Fibroblast of skin of back (primary cell): ENCODE measurements at regions not wholly inside any gene's neighbourhood (a gene's known extent, or its start where the extent isn't known, plus 50 kb on each side); places are given as distances from the start of the nearest gene placed in this dataset.
"Not testable (repeated sequence)": the region's sequence is repeated elsewhere in the genome, so short reads cannot be mapped to it uniquely, and the experiment has no call there.

Source experiments
- DNase-seq: peaks from one replicate; pipeline ENCODE4 v3.0.0-alpha.2; 2013

DNA sequence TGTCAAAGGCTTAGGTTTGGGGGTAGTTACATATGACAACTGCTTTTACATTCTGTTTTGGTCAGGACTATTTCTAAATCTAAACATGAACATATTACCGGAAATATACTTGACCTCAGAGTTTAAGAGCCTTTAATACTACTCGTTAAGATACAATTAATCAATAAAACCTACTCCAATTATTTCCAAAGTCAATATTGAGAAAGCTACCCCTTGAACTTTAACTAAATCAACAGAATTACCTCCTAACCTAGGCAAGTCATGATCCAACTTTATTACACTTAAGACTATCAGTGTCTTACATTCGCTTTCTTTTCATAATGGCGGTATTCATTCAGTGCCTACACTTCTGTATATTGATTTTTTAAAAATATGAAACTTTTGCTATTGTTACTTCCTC, 107.7 kb downstream of the RAP2B start:
- no peak for DNase-seq

DNA sequence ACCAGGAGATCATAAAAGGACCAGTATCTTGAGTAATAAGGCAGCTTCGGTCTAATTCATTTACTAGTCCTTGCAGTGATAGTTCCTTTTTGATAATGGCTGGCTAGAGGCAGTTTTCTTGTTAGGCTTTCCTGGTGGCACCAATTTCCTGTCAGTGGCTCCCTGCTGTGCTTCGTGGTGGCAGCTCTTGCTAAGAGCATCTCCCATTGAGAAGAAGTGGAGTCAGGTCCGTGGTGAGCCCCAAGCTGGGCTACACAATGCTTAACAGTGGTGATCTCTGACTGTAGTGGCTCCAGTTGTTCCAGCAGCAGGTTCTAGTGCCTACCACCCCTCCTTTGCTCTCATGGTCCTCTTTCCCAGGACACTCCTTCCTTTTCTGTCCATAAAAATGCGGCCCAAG, 111.2 kb downstream of the RAP2B start:
- DNase-seq = peak; percentile 18

DNA sequence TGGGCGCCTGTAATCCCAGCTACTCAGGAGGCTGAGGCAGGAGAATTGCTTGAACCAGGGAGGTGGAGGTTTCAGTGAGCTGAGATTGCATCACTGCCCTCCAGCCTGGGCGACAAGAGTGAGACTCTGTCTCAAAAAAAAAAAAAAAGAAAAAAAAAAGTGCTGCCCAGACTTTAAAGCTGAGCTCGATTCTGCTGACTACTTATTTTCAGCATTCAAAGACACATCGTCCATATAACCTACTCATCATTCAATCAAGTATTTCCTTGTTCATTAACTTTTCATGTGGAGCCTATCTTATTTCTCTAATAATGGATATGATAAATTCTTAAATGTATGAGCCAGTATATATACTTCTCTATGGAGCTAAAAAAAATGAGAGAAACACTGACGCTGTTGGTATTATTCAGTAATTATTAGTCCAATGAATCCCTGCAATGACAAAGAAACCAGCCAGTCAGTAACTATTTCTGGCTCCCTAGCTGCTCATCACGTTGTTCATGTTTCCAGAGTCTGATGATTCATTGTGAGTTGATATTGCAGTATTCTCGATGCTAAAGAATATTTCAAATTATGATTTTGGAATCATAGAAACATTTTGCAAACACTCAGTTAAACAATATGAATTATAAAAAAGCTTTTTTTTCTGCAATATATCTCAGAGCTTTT, 111.9 kb downstream of the RAP2B start:
- peak; percentile 78 for DNase-seq

DNA sequence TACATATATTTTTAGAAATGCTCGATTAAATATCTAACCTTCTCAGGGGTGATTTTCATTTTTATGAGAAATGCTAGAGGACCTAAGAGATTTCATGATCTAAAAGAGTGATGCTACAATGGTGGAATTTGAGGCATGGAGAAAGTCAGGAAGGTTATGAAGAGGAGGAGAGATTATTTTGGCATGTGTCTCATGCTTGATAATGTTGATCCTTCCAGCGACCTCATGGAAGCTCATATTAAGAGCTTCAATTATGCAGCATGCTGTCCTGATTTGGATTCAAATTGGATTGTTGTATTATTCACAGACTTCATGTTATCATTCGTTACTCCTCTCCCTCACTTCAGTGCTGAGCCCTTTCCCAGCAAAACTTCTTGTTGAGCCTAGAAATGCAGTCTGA, 112.5 kb downstream of the RAP2B start:
- peak; percentile 51 for DNase-seq

DNA sequence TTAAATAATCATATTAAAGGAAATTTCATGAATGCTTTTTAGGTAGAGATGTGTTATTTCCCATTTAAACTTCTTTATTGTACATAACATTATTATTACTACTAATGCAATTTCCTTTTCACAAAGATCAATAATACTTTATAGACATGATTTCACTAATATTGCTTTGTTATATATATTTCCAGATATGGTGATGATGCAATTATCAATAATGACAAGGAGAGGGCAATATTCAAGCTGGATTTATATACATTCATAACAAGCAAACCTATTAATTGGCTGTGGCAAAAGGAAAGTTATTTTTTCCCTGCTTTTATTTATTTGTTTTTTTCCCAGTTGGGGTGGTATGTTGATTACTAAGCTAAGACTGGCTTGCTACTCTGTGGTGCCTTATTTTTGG, 113.5 kb downstream of the RAP2B start:
- no peak for DNase-seq

DNA sequence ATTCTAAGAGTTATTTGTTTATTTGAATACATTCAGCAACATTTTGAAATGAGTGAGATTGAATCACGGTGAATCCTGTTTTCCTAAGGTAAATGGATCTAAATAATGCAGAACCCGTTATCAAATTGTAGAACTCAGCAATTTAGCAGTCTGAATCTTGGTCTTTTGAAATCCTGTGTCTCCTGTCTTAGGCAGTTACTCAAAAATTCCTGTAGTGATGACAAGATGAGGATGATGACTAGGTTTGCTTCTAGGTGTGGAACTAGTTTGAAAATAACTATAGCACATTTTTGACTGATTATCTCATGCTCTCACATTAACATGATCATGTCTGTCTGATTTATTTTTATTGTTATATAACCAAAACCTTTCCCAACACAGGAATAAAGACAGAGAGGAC, 115.0 kb downstream of the RAP2B start:
- peak; percentile 52 for DNase-seq

DNA sequence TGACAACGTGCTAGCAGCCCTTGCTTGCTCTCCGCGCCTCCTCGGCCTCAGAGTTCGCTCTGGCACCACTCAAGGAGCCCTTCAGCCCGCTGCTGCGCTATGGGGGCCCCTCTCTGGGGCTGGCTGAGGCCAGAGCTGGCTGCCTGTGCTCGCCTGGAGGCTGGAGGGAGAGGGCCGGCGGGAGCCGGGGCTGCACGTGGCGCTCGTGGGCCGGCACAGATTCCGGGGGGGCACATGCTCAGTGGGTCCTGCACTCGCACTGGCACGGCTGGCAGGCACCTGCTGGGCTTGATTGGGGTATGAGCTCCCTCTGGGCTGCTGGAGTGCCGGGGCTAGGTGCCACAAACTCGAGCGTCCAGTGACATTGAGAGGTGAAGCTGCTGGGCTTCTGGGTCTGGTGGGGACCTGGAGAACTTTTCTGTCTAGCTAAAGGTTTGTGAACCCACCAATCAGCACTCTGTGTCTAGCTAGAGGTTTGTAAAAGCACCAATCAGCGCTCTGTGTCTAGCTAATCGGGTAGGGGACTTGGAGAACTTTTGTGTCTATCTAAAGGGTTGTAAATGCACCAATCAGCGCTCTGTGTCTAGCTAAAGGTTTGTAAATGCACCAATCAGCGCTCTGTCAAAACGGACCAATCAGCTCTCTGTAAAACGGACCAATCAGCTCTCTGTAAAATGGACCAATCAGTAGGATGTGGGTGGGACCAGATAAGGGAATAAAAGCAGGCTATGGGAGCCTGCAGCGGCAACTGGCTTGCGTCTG, 119.4 kb downstream of the RAP2B start:
- not testable (repeated sequence) for DNase-seq

DNA sequence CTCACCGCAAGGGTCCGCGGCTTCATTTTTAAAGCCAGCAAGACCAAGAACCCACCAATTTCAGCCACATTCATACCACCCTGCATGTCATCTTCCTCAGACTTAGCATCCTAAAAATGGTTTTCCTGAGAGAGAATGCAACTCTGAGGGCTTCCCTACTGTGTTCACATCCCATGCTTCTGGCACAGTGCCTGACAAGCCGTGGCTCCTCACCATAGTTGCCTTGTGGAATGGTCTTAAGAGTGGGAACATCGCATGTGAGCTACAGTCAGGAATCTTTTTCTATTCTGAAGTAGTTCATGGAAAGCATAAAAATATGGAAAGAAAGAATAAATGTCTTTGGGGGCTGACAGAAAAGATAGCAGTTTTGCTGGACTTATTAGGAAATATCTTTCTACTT, 120.3 kb downstream of the RAP2B start:
- DNase-seq = peak; percentile 16

DNA sequence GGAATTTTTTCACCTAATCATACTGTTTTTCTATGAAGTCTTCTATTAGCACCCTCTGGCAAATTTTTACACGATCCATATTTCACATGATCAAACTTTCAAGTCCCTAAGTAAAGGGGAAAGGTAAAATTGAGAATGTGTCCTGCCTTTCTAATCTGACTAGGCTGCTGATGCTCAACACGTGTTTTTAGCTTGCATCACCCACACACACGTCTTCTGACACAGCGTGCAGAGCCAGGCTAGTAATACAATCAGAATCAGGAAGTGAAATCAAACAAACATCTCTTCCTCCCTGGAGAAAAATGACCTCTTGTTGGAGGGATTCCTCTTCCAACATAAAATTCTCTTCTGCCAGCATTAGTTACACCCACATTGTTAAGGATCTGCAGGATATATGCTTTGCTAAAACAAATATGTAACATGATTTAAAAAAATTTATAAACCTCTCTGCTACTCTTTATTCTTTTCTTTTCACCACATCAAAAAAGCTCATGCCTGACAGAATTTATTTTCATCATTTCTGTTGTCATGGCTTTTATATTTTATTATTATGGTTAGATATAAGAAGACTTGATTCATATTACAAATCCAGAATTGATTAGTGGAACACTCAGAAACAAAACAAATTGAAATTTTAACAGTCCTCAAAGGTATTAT, 122.4 kb downstream of the RAP2B start:
- peak; percentile 92 for DNase-seq

DNA sequence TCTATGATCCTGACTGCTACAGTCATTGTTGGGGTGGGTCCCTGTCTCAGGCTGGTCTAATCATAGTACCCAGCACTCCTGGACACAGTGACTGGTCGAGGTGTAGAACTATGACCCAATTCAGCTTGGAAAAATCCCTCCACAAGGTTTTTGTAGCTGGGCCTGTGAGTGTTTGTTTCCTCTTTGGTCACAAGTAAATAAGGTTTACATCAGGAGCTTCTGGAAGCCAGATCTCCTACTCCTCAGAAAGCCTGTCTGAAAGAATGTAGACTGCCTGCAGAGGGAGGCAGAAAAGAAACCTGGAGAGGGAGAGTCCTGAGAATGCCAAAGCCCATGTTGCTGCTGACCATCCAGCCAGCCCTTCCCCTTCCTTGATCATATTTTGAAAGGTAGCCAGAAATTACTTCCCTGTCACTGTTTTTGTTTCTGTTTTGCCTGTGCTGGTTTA, 123.2 kb downstream of the RAP2B start:
- peak; percentile 20 for DNase-seq

DNA sequence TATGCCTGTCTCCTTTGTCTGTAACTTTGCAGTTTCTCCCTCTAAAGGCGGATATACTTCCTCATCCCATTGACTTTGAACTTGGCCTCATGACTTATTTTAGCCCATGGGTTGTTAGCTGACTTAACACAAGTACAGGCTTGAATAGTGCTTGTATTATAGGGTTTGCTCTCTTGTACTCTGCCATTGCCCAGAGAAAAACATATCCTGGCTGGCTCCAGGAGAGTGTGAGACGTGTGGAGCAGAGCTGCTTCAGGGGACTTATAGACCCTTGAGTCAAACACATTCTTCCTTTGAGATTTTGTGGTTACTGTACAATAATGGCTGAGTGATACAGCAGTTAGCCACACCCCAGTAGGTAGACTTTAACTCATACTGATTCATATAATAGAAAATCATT, 124.0 kb downstream of the RAP2B start:
- no peak for DNase-seq

DNA sequence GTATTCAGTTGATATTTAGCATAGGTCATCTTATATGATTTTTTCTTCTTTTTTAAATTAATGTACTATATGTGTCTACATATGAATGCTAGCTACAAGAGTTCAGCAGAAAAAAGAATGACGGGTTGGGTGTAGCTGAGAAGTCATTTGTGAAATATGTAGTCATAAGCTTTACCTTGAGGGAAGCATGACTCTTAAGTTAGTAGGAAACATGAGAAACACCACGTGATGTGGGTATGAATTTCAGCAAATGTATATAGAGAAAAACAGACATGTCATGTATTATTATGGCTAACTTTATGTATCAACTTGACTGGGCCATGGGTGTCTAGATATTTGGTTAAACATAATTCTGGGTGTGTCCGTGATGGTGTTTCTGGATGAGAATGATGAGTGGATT, 125.0 kb downstream of the RAP2B start:
- no peak for DNase-seq

DNA sequence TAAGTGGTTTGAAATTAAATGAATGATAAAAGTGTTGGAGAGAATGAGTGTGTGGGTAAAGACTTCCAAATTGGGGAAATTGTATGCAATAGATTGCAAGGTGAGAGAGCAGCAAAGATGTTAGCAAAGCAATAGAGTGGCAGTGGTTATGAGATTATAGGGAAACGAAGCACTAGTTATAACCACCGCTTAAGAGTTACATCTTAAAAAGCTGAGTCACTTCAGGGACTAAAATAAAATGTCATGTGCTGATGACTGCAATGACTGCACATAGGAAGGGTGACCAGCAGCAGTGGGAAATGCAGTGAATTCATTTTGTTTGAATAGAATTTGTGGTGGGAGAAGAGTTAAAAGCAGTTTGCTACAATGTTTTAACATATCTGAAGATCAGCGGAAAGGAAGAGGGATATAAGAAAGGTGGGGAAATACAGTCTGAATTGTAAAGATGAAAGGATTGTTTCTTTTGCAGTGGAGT, 127.3 kb downstream of the RAP2B start:
- DNase-seq = peak; percentile 63

DNA sequence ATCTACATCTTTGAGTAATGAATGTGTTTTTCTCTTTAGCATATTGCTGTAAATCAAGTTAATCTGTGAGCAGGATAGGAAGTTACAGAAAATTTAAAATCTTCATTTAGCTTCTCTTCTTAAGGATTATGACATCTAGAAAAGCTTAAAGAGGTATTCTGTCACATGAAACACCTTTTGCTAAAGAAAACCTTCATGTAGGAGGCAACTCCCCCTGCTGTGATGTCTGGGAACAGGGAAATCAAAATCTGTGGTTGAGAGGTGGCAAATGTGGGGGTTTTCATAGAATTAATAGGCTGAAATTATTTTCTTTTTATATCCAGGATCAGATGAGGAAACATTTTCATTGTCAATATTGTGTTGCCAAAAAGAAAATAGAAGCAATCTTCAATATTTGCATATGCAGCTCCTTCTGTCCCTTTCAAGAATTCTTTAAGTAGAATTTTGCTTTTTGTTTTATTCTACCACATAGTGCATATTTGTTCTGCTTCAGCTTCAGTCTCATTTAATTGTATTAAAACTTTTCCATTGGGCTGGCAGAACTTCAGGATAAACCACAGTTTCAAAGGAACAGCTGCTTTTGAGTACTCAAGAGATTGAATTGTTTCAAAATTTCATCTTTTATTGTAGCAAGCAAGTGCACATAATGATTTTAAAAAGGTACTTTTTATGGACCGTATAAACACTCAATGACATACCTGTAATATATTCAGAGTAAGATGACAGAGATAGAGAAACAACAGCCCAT, 128.4 kb downstream of the RAP2B start:
- DNase-seq = no peak

DNA sequence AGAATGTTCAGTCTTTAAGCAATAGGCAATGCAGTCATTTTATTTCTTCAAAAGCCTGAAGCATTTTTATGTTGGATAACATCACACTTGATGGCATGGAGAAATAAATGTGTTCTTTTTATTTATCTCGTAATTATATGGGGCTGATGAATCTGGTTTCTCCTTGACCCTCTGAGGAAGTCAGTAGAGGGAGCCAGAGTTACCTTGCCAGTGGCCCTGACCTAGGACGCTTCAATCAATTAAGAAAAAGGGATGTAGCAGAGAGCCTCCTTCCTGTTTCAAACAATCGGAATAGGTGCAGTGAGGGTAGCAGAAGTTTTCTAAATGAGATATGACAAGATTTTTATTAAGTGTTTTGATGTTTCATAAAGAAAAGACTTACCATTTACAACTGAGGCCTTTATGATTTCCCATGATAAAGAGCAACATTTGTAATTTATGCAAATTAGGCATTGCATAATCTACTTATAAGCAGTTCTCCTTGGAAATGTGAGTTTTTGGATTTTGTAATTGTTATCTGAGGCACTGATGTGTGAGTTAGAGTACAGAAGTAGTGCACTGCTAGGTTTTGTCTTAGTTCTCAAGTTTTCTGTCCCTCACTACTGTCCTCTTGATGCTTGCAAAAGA, 129.1 kb downstream of the RAP2B start:
- peak; percentile 25 for DNase-seq

DNA sequence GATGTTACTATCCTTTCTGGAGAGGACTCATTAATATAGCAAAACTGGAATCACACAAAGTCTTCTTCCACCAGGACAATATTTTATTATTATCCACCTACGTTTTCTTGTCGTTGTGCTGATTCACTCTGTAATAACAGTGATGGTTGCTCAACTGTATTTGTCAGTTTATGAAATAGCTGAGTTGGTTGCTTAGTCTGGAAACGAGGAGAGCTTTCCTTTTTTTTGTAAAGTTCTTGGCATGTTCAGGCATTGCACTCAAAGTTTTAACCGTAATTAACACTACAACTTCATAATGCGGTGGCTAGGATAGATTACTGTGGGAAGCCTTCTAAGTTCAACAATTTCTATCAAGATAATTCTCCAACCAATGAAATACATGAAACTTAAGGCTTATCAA, 131.2 kb downstream of the RAP2B start:
- no peak for DNase-seq

DNA sequence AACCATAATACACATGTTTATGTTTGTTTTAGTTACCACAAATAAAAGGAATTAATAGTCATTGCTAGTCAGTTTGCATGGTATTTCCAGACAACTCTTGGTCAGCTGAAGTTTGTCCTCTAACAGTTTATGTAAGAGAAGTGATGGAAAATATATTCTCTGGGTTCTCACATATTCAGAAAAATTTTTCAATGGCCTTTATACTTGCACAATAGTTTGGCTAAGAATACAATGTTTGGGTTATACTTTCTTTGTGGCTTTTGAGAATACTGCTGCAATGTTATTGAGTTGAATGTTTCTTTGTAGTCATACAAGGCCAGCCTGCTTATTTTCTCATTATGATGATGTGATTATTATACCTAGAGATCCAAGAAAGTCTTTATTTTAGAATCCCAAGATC, 133.9 kb downstream of the RAP2B start:
- DNase-seq = no peak

DNA sequence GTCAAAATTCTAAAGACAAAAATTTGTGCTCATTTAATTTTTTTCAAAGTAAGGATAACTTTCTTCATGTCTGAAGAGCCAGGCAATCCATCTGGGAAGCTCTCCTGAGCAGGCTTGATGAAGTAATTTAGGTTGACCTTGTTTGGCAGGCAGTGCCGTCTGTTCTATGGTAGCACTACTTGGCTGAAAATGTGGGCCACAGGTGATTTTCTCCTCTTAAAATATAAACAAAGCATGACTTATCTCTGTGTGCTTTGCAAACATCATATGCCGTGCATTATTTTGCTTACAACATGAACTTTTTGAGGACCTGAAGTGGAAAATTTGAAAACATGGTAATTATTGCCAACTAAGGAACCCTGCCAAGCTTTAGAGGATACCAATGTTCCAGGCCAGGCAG, 143.2 kb downstream of the RAP2B start:
- no peak for DNase-seq

DNA sequence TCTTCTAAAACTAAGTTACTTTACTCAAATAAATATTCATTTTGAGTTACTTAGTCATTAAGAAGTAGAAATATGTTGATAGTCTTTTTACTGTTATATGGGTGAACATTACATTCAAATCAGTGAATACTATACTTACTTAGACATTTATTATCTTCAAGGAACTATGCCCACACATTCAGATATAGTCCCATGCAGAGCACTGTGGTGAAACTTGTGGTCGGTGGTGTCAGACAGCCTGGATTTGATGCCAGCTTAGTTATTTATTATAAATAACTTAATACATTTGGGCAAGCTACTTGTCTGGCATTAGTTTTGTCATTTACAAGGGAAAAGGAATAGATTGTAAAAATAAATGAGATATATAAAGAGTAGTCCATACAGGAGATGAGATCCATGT, 149.5 kb downstream of the RAP2B start:
- DNase-seq = no peak

DNA sequence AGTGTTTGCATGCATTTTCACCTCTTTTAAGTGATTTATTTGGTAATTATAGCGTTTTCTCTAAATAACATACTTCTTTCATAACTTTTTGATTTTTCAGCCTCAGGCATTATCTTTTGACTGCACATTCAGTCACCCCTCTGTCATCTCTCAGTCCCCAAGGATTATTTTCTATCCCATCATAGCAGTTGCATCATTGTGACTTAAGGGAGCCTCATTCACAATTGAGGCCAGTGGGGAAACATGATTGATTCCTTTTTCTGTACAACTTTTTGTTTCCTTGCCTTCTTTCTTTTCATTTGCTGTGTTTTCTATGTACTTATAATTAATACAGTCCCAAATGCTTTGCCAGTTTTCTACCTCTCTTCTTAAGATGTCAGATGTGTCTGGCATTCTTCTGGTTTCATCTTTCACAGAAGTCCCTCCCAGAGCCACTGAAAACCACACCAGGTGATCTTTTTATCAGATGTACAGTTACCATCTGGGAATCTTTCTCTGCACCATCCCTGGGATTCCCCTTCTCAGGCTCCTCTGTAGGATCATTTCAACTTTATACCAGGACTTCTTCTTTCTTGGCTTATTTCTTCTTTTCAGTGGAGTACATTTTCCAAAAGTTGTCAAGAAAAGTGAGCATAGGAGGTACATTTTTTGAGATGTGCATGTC, 151.4 kb downstream of the RAP2B start:
- DNase-seq = peak; percentile 38

DNA sequence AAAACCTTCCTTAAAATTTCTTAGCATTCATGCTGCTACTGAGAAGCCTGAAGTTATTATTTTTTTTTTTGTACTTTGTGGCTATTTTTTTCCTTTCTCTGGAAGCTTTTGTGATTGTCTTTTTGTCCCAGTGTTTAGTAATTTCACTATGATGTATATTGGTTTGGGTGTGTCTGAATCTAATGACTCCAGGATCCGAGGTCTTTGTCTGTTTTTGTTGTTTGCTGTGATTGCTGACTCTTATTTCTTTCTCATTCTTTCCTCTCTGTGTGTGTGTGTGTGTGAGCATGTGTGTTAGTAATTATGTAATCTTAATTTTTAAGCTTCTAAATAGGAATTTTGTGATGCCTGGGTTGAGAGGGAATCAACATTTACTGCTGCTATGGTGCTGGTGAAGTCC, 152.0 kb downstream of the RAP2B start:
- no peak for DNase-seq

DNA sequence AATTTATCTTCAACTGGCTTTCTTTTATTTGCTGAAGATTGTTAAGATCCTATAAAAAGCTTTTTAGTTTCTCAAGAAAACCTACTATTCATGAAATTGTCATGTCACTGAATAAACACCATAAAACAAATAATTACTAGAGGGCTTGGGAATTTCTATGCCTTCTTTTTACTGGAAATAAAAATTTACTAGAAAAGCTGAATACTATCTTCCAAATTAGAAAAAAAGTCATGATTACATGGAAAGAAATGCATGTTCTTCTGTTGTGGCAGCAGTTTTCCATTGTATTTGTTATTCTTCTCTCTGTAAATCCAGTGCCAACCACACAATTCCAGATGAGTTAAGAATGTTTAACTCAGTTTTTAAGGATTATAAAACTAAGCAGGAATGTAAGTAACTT, 153.8 kb downstream of the RAP2B start:
- peak; percentile 94 for DNase-seq
